DOHH2 (cell line): ENCODE measurements at regions not wholly inside any gene's neighbourhood (a gene's known extent, or its start where the extent isn't known, plus 50 kb on each side); places are given as distances from the start of the nearest gene placed in this dataset.

ENCODE experiments used
- H3F3A ChIP-seq: fragments of 200-600 bp; sonication (generic), shearing (Covaris generic); 2 replicates; pipeline ENCODE4 v1.6.0; 2016; ENCODE audit warnings: antibody characterized with exemption, mild to moderate bottlenecking; ENCODE audit not compliant: control insufficient read depth, insufficient read depth
- H3K27ac ChIP-seq: fragments of 200-600 bp; sonication (generic); 2 replicates; pipeline ENCODE4 v1.5.1; 2014; ENCODE audit warnings: low read depth, mild to moderate bottlenecking, low read length, moderate library complexity
- H3K27me3 ChIP-seq: fragments of 200-600 bp; sonication (generic); 2 replicates; pipeline ENCODE4 v1.6.1; 2014; ENCODE audit warnings: mild to moderate bottlenecking, low read length, mixed read lengths; ENCODE audit not compliant: control insufficient read depth
- H3K36me3 ChIP-seq: fragments of 200-600 bp; sonication (generic); 2 replicates; pipeline ENCODE4 v1.6.1; 2014; ENCODE audit warnings: mild to moderate bottlenecking, low read length, moderate library complexity, mixed read lengths; ENCODE audit not compliant: control insufficient read depth
- H3K4me1 ChIP-seq: fragments of 200-600 bp; sonication (generic); 2 replicates; pipeline ENCODE4 v1.6.1; 2014; ENCODE audit warnings: mild to moderate bottlenecking, low read length, mixed read lengths; ENCODE audit not compliant: control insufficient read depth
- H3K4me2 ChIP-seq: fragments of 200-600 bp; sonication (generic); 2 replicates; pipeline ENCODE4 v1.6.0; 2014; ENCODE audit warnings: mild to moderate bottlenecking, low read length, moderate library complexity
- H3K4me3 ChIP-seq: fragments of 200-600 bp; sonication (generic); 2 replicates; pipeline ENCODE4 v1.5.1; 2014; ENCODE audit warnings: mild to moderate bottlenecking, low read length, mixed read lengths
- H3K79me2 ChIP-seq: fragments of 200-600 bp; sonication (generic); 2 replicates; pipeline ENCODE4 v1.6.1; 2014; ENCODE audit warnings: mild to moderate bottlenecking, low read length, mixed read lengths; ENCODE audit not compliant: control insufficient read depth
- H3K9me2 ChIP-seq: fragments of 200-600 bp; sonication (generic); replicated peaks from 2 replicates; pipeline ENCODE4 v1.6.1; 2014; ENCODE audit warnings: mild to moderate bottlenecking, low read length, mixed read lengths; ENCODE audit not compliant: control insufficient read depth
- H3K9me3 ChIP-seq: fragments of 200-600 bp; sonication (generic); 2 replicates; pipeline ENCODE4 v1.6.1; 2014; ENCODE audit warnings: antibody characterized with exemption, low read length, mixed read lengths; ENCODE audit not compliant: control insufficient read depth, insufficient read depth
- H4K20me1 ChIP-seq: fragments of 200-600 bp; sonication (generic); 2 replicates; pipeline ENCODE4 v1.6.0; 2014; ENCODE audit warnings: low read depth, mild to moderate bottlenecking, antibody characterized with exemption, low read length, moderate library complexity; ENCODE audit not compliant: control insufficient read depth, insufficient read depth
- CTCF ChIP-seq: fragments of 200-600 bp; sonication (generic); IDR thresholded peaks from one replicate; pipeline ENCODE4 v1.5.1; 2014; ENCODE audit warnings: antibody characterized with exemption, mild to moderate bottlenecking, low read depth, low read length; ENCODE audit not compliant: poor library complexity, severe bottlenecking
- EZH2phosphoT487 ChIP-seq: fragments of 200-600 bp; sonication (generic); IDR thresholded peaks from 2 replicates; pipeline ENCODE4 v1.6.1; 2017; ENCODE audit warnings: borderline replicate concordance, mild to moderate bottlenecking, antibody characterized with exemption, low read length, moderate library complexity, mixed read lengths

DNA sequence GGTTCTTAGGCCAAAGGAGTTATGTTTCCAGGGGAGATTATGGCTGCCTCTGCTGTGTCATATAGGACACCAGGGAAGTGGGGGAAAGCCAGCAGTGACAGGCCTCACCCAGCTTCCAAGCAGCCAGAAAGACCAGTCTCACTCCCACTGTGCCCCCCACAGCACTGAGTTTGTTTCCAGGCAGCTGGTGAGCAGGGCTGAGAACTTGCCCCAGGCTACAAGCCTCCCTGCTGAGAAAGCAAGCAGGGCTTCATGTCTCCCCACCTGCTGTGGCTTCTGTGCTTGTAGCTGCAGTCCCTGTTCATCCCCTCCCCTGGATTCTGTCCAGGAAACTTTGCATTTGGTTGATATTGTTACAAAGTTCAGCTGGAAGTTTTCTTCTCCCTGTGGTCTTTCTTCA is 376.3 kb downstream of the PDCD6IP start:
- H3K27ac ChIP-seq: no peak overlapping the region

DNA sequence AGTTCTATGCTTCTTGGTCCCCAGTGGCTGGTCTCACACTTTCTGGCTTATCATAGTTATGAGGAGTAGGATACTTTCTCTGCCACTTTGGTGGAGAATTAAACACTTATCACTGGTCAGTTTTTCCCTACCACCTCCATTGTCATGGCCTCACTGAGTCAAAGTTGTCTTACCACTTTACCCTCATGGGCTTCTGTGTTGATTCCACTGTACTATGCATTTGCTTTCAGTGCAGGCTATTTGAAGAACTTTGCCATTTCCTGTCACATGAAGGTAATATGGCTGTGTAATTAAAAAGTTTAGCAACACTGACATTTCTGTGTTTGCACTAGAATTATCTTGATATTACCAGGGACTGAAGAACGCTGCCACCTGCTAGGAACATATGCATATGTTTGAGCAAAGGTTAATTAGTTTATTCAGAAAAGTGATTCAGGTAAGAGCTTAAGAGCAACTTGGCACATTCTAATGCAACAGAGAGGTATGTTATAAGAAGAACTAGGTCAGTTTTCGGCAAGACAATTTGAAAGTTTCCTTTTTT is 377.3 kb downstream of the PDCD6IP start:
- TF ChIP-seq EZH2phosphoT487: no peak
- TF ChIP-seq CTCF: no peak
- H3K4me2 ChIP-seq: no peak overlapping the region
- H3K4me3 ChIP-seq: no peak overlapping the region
- no peaks in the 10 kb centered on the region for H3K9me3 ChIP-seq
- H3K27me3 ChIP-seq: no peaks in the 10 kb centered on the region
- no peak overlapping the region for H3K27ac ChIP-seq
- H3K9me2 ChIP-seq: no peaks in the 10 kb centered on the region
- H3K4me1 ChIP-seq: peaks cover 5% of the 10 kb centered on the region
- H3K36me3 ChIP-seq: no peaks in the 10 kb centered on the region
- no peaks in the 10 kb centered on the region for H3F3A ChIP-seq
- H3K79me2 ChIP-seq: no peaks in the 10 kb centered on the region
- no peaks in the 10 kb centered on the region for H4K20me1 ChIP-seq

More for the DNA sequence above, 376.3 kb downstream of the PDCD6IP start:
- H3K9me2 ChIP-seq: no peaks in the 10 kb centered on the region
- no peaks in the 10 kb centered on the region for H3K79me2 ChIP-seq
- TF ChIP-seq CTCF (no peak), EZH2phosphoT487 (no peak)
- H3K36me3 ChIP-seq: no peaks in the 10 kb centered on the region
- H3K4me3 ChIP-seq: no peak overlapping the region
- no peaks in the 10 kb centered on the region for H3K9me3 ChIP-seq
- H4K20me1 ChIP-seq: no peaks in the 10 kb centered on the region
- peaks cover 5% of the 10 kb centered on the region for H3K4me1 ChIP-seq
- no peaks in the 10 kb centered on the region for H3K27me3 ChIP-seq
- H3K4me2 ChIP-seq: no peak overlapping the region
- no peaks in the 10 kb centered on the region for H3F3A ChIP-seq

DNA sequence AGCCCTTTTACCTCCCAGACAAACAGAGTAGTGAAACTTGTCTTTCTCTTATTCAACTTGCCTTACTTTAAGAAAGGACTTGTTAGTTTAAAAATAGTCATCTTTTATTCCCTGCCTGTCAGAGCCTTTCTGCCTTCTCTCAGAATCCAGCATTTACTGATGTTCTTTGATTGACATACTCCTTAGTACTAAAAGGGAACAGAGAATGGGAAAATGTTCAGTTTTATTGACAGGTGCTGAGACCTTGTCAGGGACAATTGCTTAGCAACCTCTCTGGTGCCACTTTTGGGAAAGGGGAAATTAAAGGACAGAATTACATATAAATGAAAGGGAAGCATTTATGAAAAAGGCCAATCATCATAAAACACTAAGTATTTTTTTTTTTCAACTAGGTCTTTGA is 378.3 kb downstream of the PDCD6IP start:
- Histone ChIP-seq H3K9me2 (no peaks in the 10 kb centered on the region), H3F3A (no peaks in the 10 kb centered on the region), H3K4me3 (no peak overlapping the region), H3K27ac (no peak overlapping the region), H3K79me2 (no peaks in the 10 kb centered on the region), H4K20me1 (no peaks in the 10 kb centered on the region), H3K36me3 (no peaks in the 10 kb centered on the region), H3K27me3 (no peaks in the 10 kb centered on the region), H3K9me3 (no peaks in the 10 kb centered on the region), H3K4me2 (no peak overlapping the region), H3K4me1 (peaks cover 5% of the 10 kb centered on the region)
- no peak for TF ChIP-seq EZH2phosphoT487
- TF ChIP-seq CTCF: no peak
